OCI-LY3 (cell line): ENCODE measurements at regions not wholly inside any gene's neighbourhood (a gene's known extent, or its start where the extent isn't known, plus 50 kb on each side); places are given as distances from the start of the nearest gene placed in this dataset.

Experiments used
- EZH2phosphoT487 ChIP-seq: fragments of 200-600 bp; shearing (Covaris generic); IDR thresholded peaks from 2 replicates; pipeline ENCODE4 v1.6.1; 2018; ENCODE audit warnings: antibody characterized with exemption, mixed run types, low read depth
- TF ChIP-seq, protein P1 (sequence below): fragments of 200-600, 300-600 bp; sonication (generic); IDR thresholded peaks from 2 replicates; pipeline ENCODE4 v1.5.1; 2014; ENCODE audit warnings: antibody characterized with exemption, low read length, low read depth

DNA sequence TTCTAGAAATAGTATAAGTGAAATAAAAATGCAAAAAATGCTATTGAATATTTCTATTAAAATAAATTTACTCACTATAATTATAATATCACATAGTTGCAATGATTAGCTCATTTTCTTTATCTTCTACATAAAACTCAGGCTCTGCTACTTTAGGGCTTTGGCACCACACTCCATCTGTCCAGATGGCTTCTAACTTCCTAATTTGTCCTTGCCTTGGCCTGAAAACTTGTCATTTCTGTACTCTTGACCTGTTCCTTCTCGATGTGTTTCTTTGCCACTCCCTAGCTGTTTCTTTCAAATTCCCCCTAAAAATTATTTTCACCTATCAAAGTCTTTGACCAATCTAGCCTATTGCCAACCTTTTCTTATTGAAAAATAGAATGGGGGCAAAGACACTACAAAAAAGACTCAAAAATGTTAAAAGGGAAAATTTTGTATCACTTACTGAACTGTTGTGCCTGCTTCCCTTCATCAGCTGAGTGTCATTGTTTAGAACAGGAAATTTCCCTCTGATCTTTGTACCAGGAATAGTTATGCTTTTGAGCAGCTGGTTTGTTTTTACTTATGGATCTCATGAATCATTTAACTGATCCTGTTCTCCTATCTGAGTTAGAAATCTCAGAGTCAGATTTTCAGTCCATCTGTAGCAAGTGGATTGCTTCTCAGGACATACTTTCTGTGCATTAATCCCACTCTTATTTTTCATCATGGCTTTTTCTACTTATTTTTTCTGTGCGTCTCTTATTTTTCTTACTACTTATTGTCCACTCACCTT is 279.2 kb upstream of the CNR1 start:
- no peak for TF ChIP-seq EZH2phosphoT487
- TF ChIP-seq, protein P1, sequence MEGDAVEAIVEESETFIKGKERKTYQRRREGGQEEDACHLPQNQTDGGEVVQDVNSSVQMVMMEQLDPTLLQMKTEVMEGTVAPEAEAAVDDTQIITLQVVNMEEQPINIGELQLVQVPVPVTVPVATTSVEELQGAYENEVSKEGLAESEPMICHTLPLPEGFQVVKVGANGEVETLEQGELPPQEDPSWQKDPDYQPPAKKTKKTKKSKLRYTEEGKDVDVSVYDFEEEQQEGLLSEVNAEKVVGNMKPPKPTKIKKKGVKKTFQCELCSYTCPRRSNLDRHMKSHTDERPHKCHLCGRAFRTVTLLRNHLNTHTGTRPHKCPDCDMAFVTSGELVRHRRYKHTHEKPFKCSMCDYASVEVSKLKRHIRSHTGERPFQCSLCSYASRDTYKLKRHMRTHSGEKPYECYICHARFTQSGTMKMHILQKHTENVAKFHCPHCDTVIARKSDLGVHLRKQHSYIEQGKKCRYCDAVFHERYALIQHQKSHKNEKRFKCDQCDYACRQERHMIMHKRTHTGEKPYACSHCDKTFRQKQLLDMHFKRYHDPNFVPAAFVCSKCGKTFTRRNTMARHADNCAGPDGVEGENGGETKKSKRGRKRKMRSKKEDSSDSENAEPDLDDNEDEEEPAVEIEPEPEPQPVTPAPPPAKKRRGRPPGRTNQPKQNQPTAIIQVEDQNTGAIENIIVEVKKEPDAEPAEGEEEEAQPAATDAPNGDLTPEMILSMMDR, result no peak
